ENCODE measurements at regions not wholly inside any gene's neighbourhood (a gene's known extent, or its start where the extent isn't known, plus 50 kb on each side); places are given as distances from the start of the nearest gene placed in this dataset.

GRCh38 chr5:8333485-8333884 is 464.5 kb downstream of the MTRR start:
- TF ChIP-seq YY1 (IDR thresholded peaks at IDR 0.05; ENCODE audit: insufficient read depth, insufficient read length), result no peak
- TF ChIP-seq SUZ12 (IDR thresholded peaks at IDR 0.05; ENCODE audit: extremely low read depth, insufficient read depth, insufficient read length), result no peak
- no peak for TF ChIP-seq ZNF274 (IDR thresholded peaks at IDR 0.05; ENCODE audit: low read depth, low read length)
